ENCODE measurements at regions not wholly inside any gene's neighbourhood (a gene's known extent, or its start where the extent isn't known, plus 50 kb on each side); places are given as distances from the start of the nearest gene placed in this dataset.
"Not testable (repeated sequence)": the region's sequence is repeated elsewhere in the genome, so short reads cannot be mapped to it uniquely, and the experiment has no call there.

- DNase-seq, result not testable (repeated sequence)
Observed at GRCh38 chr16:8030004-8030403, 560.3 kb downstream of the TMEM114 start.

GRCh38 chr16:8026450-8026849 is 563.9 kb downstream of the TMEM114 start:
- no peak for DNase-seq

- DNase-seq, result no peak
Observed at GRCh38 chr16:8023326-8023725, 567.0 kb downstream of the TMEM114 start.

- DNase-seq, result no peak
Observed at GRCh38 chr16:8005096-8005860, 585.0 kb downstream of the TMEM114 start.

- no peak for DNase-seq
Observed at GRCh38 chr16:7998789-7999453, 591.4 kb downstream of the TMEM114 start.

- DNase-seq, result no peak
Observed at GRCh38 chr16:7997966-7998365, 592.3 kb downstream of the TMEM114 start.

GRCh38 chr16:7992616-7993015 is 597.7 kb downstream of the TMEM114 start:
- no peak for DNase-seq

GRCh38 chr16:7990626-7991260 is 599.6 kb downstream of the TMEM114 start:
- DNase-seq, result no peak

- DNase-seq, result no peak
Observed at GRCh38 chr16:7983676-7984075, 606.6 kb downstream of the TMEM114 start.

GRCh38 chr16:7980133-7980483 is 610.2 kb downstream of the TMEM114 start:
- no peak for DNase-seq

GRCh38 chr16:7979448-7980132 is 610.7 kb downstream of the TMEM114 start:
- no peak for DNase-seq

- DNase-seq, result no peak
Observed at GRCh38 chr16:7976563-7976962, 613.7 kb downstream of the TMEM114 start.

- DNase-seq, result no peak
Observed at GRCh38 chr16:7976125-7976524, 614.2 kb downstream of the TMEM114 start.

GRCh38 chr16:7967996-7968509 is 622.3 kb downstream of the TMEM114 start:
- no peak for DNase-seq

GRCh38 chr16:7964744-7965143 is 625.6 kb downstream of the TMEM114 start:
- DNase-seq, result no peak

- no peak for DNase-seq
Observed at GRCh38 chr16:7964167-7964566, 626.1 kb downstream of the TMEM114 start.

GRCh38 chr16:7962091-7962879 is 628.0 kb downstream of the TMEM114 start:
- no peak for DNase-seq

- no peak for DNase-seq
Observed at GRCh38 chr16:7957151-7957550, 624.5 kb downstream of the RBFOX1 start.

- no peak for DNase-seq
Observed at GRCh38 chr16:7953360-7953759, 620.7 kb downstream of the RBFOX1 start.

GRCh38 chr16:7946142-7946541 is 613.5 kb downstream of the RBFOX1 start:
- DNase-seq, result no peak

- DNase-seq, result no peak
Observed at GRCh38 chr16:7938175-7938574, 605.5 kb downstream of the RBFOX1 start.

- DNase-seq, result no peak
Observed at GRCh38 chr16:7921345-7921744, 588.7 kb downstream of the RBFOX1 start.

GRCh38 chr16:7919782-7920181 is 587.1 kb downstream of the RBFOX1 start:
- no peak for DNase-seq
